A673 (cell line): ENCODE measurements at regions not wholly inside any gene's neighbourhood (a gene's known extent, or its start where the extent isn't known, plus 50 kb on each side); places are given as distances from the start of the nearest gene placed in this dataset.

Experiments used
- BruUV-seq: library from RNA; stranded (reverse); fragments of 400-500 nt; replicated peaks from 2 replicates; lab custom pipeline; 2021; lab: Mats Ljungman, UMichigan
- CTCF ChIA-PET: fragments of 300-600 bp; sonication (Branson Sonifier 250); formaldehyde crosslinking; loops from one replicate; lab custom pipeline; 2022; ENCODE audit warnings: antibody characterized with exemption; lab: Charles Lee
- POLR2A ChIA-PET: fragments of 300-600 bp; sonication (Branson Sonifier 250); formaldehyde crosslinking; loops from one replicate; lab custom pipeline; 2022; ENCODE audit warnings: antibody characterized with exemption; ENCODE audit not compliant: low non-redundant PET; lab: Charles Lee
- DNase-seq: peaks from one replicate; pipeline ENCODE4 v3.0.0-alpha.2; 2015; ENCODE audit warnings: low spot score
- H3K27ac ChIP-seq: fragments of 200-600 bp; sonication (generic); 2 replicates; pipeline ENCODE4 v1.5.1; 2016; ENCODE audit warnings: mixed run types, low read depth, mild to moderate bottlenecking, mixed read lengths, antibody characterized with exemption, low read length; ENCODE audit not compliant: poor library complexity, severe bottlenecking
- H3K27me3 ChIP-seq: fragments of 200-600 bp; sonication (generic); replicated peaks from 2 replicates; pipeline ENCODE4 v1.6.1; 2017; ENCODE audit warnings: mixed run types, low read depth, mild to moderate bottlenecking, mixed read lengths, antibody characterized with exemption, low read length; ENCODE audit not compliant: insufficient read depth, poor library complexity
- H3K36me3 ChIP-seq: fragments of 200-600 bp; sonication (generic); 2 replicates; pipeline ENCODE4 v1.6.1; 2016; ENCODE audit warnings: mixed run types, mild to moderate bottlenecking, mixed read lengths, antibody characterized with exemption, low read length; ENCODE audit not compliant: insufficient read depth, poor library complexity, severe bottlenecking
- H3K4me1 ChIP-seq: fragments of 200-600 bp; sonication (generic); 2 replicates; pipeline ENCODE4 v1.6.1; 2017; ENCODE audit warnings: mixed run types, mild to moderate bottlenecking, mixed read lengths, antibody characterized with exemption, low read length; ENCODE audit not compliant: insufficient read depth, poor library complexity, severe bottlenecking
- H3K4me3 ChIP-seq: fragments of 200-600 bp; sonication (generic); 2 replicates; pipeline ENCODE4 v1.5.1; 2016; ENCODE audit warnings: low read depth, mixed run types, mild to moderate bottlenecking, mixed read lengths, low read length; ENCODE audit not compliant: poor library complexity, severe bottlenecking
- H3K9me3 ChIP-seq: fragments of 200-600 bp; sonication (generic); 2 replicates; pipeline ENCODE4 v1.6.1; 2016; ENCODE audit warnings: mixed run types, low read depth, mild to moderate bottlenecking, mixed read lengths, antibody characterized with exemption, low read length; ENCODE audit not compliant: poor library complexity, severe bottlenecking
- EZH2 ChIP-seq: fragments of 200-600 bp; sonication (generic); IDR thresholded peaks from 2 replicates; pipeline ENCODE4 v1.6.1; 2017; ENCODE audit warnings: borderline replicate concordance, low read depth, mild to moderate bottlenecking, mixed read lengths, antibody characterized with exemption, low read length; ENCODE audit not compliant: poor library complexity, severe bottlenecking
- intact Hi-C: fragments of 100-400 bp; cut with micrococcal nuclease; formaldehyde crosslinking; loops from one replicate; pipeline ENCODE4 v1.10.0; 2022; ENCODE audit not compliant: unreplicated experiment
- TF ChIP-seq, protein P1 (sequence below): fragments of 300-800, 200-600 bp; sonication (generic); conservative IDR thresholded peaks from 2 replicates; pipeline ENCODE4 v1.5.1; 2017; ENCODE audit warnings: low read depth, mild to moderate bottlenecking, antibody characterized with exemption, low read length, moderate library complexity, mixed read lengths

DNA sequence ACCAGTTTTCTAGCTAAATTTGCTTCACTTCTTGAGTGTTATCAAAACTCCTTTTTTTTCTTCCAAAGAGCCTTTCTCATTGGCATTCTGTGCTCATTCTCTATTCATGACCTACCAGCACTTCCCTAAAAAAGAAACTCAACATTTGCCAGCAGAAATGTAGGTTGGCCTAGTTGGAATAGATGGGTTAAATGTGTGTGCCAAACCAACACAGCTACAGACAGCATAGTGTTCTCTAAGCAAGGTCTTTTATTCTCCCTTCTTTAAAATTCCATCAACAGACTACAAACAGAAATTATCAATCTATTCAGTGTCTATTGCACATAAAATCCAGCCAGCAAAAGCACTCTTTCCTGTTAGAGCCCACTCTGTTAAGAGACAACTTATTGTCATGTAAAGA is 255.8 kb upstream of the PUM3 start:
- no TSS peak for BruUV-seq
- intact Hi-C loops, result no loop called here

DNA sequence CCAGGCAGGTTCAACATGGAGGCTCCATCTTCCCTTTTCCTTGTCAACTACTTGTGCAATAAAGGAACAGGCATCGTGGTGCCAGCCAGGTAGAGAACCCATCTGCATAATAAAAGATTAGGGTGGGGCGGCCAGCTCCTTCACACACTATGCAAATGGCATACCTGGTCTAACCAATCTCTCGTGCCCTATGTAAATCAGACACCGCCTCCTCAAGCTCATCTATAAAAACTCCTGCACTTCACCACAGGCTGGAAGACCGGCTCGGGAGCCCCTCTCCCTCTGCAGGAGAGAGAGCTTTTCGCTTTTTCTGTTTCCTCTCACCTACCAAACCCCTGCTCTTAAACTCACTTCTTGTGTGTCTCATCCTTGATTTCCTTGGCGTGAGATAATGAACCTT is 244.3 kb upstream of the PUM3 start:
- no TSS peak for BruUV-seq
- POLR2A ChIA-PET, result no interaction called here
- intact Hi-C loops, result no loop called here

More for the DNA sequence above, 255.8 kb upstream of the PUM3 start:
- Histone ChIP-seq H3K36me3 (no peaks in the 10 kb centered on the region), H3K9me3 (no peaks in the 10 kb centered on the region), H3K4me1 (no peaks in the 10 kb centered on the region), H3K27me3 (no peaks in the 10 kb centered on the region), H3K4me3 (no peak overlapping the region), H3K27ac (no peak overlapping the region)
- TF ChIP-seq EZH2, result no peak
- TF ChIP-seq, protein P1, sequence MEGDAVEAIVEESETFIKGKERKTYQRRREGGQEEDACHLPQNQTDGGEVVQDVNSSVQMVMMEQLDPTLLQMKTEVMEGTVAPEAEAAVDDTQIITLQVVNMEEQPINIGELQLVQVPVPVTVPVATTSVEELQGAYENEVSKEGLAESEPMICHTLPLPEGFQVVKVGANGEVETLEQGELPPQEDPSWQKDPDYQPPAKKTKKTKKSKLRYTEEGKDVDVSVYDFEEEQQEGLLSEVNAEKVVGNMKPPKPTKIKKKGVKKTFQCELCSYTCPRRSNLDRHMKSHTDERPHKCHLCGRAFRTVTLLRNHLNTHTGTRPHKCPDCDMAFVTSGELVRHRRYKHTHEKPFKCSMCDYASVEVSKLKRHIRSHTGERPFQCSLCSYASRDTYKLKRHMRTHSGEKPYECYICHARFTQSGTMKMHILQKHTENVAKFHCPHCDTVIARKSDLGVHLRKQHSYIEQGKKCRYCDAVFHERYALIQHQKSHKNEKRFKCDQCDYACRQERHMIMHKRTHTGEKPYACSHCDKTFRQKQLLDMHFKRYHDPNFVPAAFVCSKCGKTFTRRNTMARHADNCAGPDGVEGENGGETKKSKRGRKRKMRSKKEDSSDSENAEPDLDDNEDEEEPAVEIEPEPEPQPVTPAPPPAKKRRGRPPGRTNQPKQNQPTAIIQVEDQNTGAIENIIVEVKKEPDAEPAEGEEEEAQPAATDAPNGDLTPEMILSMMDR, result no peak
- CTCF ChIA-PET, result no interaction called here
- DNase-seq, result no peak
- POLR2A ChIA-PET, result no interaction called here

DNA sequence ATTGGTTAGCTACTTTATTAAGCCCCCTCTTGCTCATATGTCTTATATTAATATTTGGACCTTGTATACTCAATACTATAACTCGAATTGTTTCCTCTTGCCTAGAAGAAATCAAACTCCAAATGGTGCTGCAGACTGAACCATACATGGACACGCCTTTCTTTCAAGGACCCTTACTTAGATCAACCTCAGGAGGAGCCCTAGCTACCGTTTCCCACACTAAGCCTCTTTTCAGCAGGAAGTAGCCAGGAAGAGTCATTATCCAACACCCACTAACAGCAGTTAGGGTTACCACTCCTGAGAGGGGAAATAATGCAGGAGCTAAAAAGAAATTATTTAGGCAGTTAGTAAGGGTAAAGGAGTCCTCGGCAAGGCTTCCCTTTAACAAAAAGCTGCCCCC is 243.8 kb upstream of the PUM3 start:
- H3K36me3 ChIP-seq, result no peaks in the 10 kb centered on the region
- intact Hi-C loops, result loop anchor here (2.0 kb wide), 1 partner anchor 27 kb away; no protein-coding TSS in a partner anchor
- H3K27ac ChIP-seq, result no peak overlapping the region
- no peaks in the 10 kb centered on the region for H3K27me3 ChIP-seq
- H3K4me3 ChIP-seq, result no peak overlapping the region
- TF ChIP-seq, protein P1, result no peak
- no peak for TF ChIP-seq EZH2
- ChIA-PET CTCF (no interaction called here), POLR2A (no interaction called here)
- H3K9me3 ChIP-seq, result no peaks in the 10 kb centered on the region
- H3K4me1 ChIP-seq, result no peaks in the 10 kb centered on the region
- BruUV-seq, result no TSS peak
- DNase-seq, result no peak

More for the DNA sequence above, 244.3 kb upstream of the PUM3 start:
- H3K36me3 ChIP-seq, result no peaks in the 10 kb centered on the region
- no peak overlapping the region for H3K27ac ChIP-seq
- TF ChIP-seq, protein P1, result no peak
- TF ChIP-seq EZH2, result no peak
- H3K27me3 ChIP-seq, result no peaks in the 10 kb centered on the region
- CTCF ChIA-PET, result no interaction called here
- no peaks in the 10 kb centered on the region for H3K9me3 ChIP-seq
- DNase-seq, result no peak
- no peak overlapping the region for H3K4me3 ChIP-seq
- H3K4me1 ChIP-seq, result no peaks in the 10 kb centered on the region
